Uterus (tissue), 2 donors: ENCODE measurements at regions not wholly inside any gene's neighbourhood (a gene's known extent, or its start where the extent isn't known, plus 50 kb on each side); places are given as distances from the start of the nearest gene placed in this dataset.

Experiments used
- POLR2A ChIP-seq, 2 donors: fragments of 450-650 bp; IDR thresholded peaks; one replicate each; pipeline ENCODE4 v1.6.1; 2016; ENCODE audit warnings: antibody characterized with exemption in 2 of 2, mild to moderate bottlenecking in 1 of 2, moderate library complexity in 1 of 2
- TF ChIP-seq, protein P1 (sequence below), 4 experiments: fragments of 200-600 bp in 2 of 4; fragments of 450-650 bp in 2 of 4; sonication (generic) in 2 of 4; IDR thresholded peaks; one replicate each; pipeline ENCODE4 v1.5.1; 2016 to 2019; ENCODE audit warnings: antibody characterized with exemption in 4 of 4, mild to moderate bottlenecking in 2 of 4, moderate library complexity in 1 of 4

DNA sequence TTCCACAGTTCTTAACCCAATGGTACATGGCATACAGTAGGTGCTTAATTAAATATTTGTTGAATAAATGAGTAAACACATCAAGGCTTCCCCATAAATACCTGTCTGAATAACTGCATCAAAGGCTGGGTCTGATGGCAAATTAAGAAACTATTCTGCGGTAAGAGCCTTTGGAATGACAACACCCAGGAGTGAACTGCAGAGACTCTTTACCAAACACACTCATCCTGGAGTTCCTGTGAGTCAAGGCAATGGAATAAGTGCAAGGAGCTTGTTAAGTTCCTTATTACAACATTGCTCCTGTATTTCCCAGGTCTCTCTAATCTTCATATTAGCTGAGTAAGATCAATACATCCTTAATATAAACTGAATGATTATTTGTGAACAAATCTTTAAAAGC lies 119.9 kb upstream of the STT3B start:
- no peak for TF ChIP-seq POLR2A (IDR thresholded peaks at IDR 0.05)
- TF ChIP-seq, protein P1, sequence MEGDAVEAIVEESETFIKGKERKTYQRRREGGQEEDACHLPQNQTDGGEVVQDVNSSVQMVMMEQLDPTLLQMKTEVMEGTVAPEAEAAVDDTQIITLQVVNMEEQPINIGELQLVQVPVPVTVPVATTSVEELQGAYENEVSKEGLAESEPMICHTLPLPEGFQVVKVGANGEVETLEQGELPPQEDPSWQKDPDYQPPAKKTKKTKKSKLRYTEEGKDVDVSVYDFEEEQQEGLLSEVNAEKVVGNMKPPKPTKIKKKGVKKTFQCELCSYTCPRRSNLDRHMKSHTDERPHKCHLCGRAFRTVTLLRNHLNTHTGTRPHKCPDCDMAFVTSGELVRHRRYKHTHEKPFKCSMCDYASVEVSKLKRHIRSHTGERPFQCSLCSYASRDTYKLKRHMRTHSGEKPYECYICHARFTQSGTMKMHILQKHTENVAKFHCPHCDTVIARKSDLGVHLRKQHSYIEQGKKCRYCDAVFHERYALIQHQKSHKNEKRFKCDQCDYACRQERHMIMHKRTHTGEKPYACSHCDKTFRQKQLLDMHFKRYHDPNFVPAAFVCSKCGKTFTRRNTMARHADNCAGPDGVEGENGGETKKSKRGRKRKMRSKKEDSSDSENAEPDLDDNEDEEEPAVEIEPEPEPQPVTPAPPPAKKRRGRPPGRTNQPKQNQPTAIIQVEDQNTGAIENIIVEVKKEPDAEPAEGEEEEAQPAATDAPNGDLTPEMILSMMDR (IDR thresholded peaks at IDR 0.05), result no peak
